Left lobe of liver (tissue), 2 donors: ENCODE measurements at regions not wholly inside any gene's neighbourhood (a gene's known extent, or its start where the extent isn't known, plus 50 kb on each side); places are given as distances from the start of the nearest gene placed in this dataset.
"Not testable (repeated sequence)": the region's sequence is repeated elsewhere in the genome, so short reads cannot be mapped to it uniquely, and the experiment has no call there.

Experiments
- ATAC-seq: fragments of 200-7000 bp; cut with Tn5 transposase; one replicate; pipeline ENCODE4 v1.9.1; 2020; ENCODE audit warnings: mild to moderate bottlenecking, moderate library complexity
- DNase-seq: peaks from one replicate; pipeline ENCODE4 v3.0.0-alpha.2; 2020; ENCODE audit warnings: low spot score
- donor health status: DM: no; HTN: no; CAD: no; lungs with moderate emphysema.
- donor health status: DM: no; HTN: yes; CAD: no.

- peak; percentile 52 for DNase-seq
- no peak for ATAC-seq
Observed at GRCh38 chr1:234962340-234962989, 166.2 kb downstream of the TOMM20 start.

GRCh38 chr1:234961456-234962339, 166.9 kb downstream of the TOMM20 start:
- peak; percentile 8 for ATAC-seq
- peak; percentile 70 for DNase-seq

DNA sequence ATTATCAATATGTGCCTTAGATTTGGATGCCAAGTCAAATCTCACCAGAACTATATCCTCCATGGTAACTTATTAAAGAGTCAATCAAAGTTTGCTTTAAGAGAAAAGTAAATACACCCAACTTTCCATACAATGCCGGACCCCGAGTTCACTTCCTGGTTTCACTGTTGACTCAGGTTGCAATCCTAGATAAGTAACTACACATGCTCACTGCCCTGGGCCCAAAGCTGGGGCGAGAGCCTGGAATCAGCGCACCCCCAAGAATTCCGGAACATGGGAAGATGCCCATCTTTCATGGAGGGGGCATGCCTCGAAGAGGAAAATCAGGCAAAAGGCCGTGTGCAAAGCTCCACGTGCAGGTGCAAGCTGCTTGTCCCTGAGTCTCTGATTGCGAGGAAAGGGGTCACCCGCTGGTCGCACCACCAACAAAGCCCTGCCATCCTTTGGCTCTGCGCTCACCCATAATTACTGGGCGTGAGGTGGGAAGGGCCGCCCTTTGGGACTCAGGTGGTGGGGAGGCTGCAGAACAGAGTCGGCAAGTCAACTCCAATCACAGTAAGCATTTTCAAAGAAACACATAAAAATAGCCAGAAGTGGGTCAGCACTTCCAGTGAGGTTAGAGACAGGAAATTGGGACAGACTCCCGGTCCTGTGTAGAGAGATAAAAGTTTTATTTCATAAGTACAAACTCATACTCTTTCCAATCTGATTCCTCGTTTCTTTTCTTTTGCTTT, 167.7 kb downstream of the TOMM20 start:
- DNase-seq: peak; percentile 85
- ATAC-seq: peak; percentile 37

GRCh38 chr1:234958706-234959657, 169.7 kb downstream of the TOMM20 start:
- no peak for ATAC-seq
- DNase-seq: peak; percentile 47

DNA sequence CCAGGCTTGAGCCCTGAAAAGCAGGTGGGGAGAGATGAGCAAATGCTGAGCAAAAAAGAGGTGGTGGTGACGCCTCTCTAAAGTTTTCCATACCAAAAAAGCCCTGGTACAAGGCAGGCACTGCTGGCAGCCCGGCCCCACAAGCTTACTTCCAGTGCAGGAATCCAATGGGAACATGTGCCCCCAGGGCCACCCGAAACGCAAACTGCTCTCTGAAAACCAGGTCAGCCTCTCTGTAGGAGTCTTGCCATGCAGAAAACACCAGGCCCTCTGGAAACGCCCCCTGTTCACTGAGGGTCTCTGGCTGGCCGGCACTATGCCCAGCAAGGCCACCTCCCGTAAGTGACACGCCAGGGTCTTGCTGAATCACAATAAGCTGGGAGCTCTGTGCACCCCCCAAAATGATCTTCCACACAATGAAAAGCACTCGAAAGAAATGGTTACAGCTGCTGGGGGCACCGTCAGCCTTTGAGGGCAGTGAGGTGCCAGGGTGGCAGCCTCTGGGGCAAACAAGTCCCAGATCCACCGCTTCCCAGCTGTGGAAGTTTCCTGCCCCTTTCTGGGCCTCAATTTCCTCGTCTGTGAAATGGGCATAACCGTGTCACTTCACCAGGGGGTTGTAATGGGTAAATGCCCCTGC, 170.5 kb downstream of the TOMM20 start:
- DNase-seq (peak; percentile 77), ATAC-seq (peak; percentile 35)

- DNase-seq (peak; percentile 92), ATAC-seq (peak; percentile 63)
Observed at GRCh38 chr1:234957330-234958065, 171.1 kb downstream of the TOMM20 start.

DNA sequence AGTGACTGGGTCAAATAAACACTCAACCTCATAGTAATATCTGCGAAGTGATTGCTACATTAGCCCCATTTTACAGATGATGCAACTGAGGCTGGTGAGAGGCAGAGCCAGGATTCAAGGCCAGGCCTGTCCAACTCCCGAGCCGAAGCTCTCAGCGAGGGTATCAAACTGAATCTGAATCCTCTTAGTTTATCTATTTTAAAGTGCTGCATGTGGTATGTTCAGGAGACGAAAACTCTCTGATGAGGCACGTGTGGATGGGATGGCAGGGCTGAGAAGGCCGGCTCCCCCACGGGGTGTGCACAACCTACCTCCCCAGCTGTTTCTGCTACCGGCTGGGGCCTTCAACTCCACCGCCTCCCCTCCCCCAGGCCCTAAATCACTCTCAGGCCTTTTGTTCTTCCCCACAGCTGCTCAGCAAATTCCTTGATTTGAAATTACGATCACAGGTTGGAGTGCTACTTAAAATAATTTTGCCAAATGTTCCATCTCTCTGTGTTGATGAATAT, 171.8 kb downstream of the TOMM20 start:
- ATAC-seq (no peak), DNase-seq (peak; percentile 52)

DNA sequence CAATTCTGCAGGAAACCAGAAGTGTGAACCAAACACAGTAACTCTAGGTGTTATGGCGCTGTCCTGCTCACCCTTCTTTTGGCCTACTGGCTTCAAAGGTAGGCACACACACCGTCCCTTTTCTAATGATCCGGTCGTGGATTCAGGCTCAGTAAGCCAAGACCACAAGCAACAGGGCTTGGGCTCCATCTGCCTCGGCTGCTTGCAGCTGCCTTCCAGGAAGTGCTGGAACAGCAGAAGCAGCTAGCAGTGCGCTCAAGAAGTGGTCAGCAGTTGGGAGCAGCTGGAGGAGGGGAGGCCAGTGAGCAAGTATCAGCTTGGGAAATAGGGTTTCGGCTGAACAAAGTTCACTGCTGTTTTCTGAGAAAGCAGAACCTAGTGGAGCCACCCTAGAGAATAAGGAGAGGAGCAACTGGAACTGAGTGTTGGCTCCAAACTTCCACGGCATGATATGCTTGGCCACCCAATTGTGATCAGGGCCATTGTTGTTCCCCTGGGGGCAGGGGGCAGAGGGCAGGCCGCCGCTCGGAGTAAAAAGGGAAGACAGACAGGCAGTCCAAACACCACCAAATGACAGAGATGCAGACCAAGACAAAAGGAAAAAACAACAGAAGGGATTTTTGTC, 173.4 kb downstream of the TOMM20 start:
- ATAC-seq (peak; percentile 61), DNase-seq (no peak)

DNA sequence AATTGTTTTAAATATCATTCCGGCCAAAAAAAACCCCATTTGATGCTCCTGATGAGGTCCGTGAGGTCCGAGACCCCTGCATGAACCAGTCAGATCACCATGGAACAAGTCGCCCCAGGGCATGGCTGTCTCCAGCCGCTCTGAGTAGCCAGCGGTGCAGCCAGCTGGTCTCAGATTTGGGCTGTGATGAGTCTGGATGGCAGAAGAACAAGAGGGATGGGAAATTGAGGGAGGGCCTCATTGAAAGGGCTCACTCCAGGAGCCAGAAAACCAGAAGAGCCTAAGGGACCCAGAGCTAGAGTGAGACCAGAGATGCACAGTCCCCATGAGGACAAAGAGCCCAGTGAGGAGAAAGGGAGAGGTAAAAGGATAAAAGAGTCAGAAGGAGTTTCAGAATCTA, 174.0 kb downstream of the TOMM20 start:
- DNase-seq (no peak), ATAC-seq (no peak)

DNA sequence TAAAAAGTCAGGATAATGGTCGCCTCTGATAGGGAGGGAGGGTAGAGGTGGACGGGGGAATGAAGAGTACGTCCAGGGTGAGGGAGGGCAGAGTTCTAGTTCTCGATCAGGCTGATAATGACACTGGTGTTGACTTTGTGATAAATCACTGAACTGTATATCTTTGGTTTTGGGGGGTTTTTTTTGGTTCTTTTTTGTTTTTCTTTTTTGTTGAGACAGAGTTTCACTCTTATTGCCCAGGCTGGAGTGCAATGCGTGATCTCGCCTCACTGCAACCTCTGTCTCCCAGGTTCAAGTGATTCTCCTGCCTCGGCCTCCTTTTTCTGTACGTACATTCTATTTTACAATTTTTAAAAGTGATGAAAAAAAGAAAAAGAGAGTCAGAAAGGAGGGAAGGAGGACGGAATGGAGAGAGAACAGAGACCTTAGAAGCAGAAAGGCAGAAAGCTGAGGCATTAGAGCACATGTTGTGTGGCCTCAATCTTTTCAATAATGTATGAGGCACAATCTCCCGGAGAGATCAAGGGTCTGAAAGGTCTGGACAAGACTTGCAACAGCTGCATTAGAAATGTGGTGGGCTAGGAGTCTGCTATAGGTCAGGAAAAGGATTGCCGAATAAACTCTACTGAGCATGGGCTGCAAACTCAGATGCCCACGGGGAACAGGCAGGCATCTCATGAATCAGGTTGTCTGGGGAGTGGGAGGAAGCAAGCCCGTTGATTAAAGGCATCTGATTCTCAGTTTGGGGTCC, 174.8 kb downstream of the TOMM20 start:
- DNase-seq (peak; percentile 32), ATAC-seq (no peak)

GRCh38 chr1:234950598-234950997, 178.0 kb downstream of the TOMM20 start:
- DNase-seq (no peak), ATAC-seq (no peak)

- DNase-seq, ATAC-seq: not testable (repeated sequence)
Observed at GRCh38 chr1:234949528-234949927, 179.1 kb downstream of the TOMM20 start.

GRCh38 chr1:234944439-234945344, 183.9 kb downstream of the TOMM20 start:
- no peak for DNase-seq
- ATAC-seq: no peak

DNA sequence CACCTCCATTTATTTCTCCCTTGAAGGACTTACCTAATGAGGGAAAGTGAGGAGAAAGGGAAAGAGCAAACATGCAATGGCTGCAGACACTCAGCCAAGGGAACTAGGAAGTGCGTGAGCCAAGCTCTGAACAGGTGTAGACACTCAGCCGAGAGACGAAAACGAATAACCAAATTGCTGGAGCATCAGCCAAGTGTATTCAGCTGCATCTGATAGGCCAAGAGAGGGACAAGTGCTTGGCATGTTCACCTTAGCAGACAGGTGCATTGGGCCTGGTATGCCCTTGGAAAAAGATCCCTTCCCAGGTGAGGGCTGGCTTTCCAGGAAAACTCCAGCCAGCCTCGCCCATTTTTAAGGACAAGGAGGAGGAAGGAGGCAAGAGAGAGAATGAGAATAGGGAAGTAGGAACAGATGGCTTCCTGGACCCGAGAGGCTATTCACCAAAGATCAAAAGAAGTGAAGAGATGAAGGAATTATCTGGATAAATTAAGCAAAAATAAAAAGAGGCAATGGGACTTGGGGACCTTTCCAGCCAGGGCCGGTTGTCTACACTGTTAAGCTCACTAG, 184.7 kb downstream of the TOMM20 start:
- DNase-seq (peak; percentile 31), ATAC-seq (no peak)

DNA sequence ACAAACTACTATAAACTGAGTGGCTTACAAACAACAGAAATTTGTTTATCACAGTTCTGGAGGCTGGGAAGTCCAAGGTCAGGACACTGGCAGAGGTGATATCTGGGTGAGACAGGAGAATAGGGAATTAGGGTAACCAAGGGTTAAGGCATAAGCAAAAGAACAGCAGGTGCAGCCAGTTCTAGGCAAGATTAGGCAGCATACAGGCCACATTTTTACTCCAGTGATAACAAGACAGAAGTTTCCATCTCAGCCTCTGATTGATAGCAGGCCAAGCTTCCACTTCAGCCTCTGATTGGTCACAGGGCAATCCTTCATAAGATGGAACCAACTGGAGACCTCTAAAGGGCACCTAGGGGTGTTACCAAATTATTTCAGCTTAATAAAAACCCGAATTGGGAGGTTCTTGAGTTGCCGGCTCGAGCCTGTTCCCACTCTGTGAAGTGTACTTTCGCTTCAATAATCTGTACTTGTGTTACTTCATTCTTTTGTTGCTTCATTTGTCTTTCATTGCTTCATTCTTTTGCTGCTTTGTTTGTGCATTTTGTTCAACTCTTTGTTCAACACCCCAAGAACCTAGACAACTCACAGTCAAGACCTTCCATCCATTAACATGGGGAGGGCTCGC, 185.6 kb downstream of the TOMM20 start:
- ATAC-seq: no peak
- DNase-seq: no peak

DNA sequence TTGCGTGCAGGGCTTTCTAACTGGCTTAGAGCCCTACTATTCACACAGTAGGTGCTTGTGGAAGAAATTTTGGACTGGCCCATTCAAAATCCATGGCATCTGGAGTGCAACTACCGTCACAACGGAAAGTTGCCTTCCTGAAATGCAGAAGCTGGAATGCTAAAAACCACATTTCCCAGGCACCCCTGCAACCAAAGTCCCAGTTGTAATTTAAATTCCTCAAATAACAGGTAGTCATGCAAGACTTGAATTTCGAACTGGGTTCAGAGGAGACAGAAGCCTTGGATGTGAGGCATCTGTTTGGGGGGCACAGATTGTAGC, 186.7 kb downstream of the TOMM20 start:
- DNase-seq: no peak

More for the DNA sequence above, 186.7 kb downstream of the TOMM20 start:
- ATAC-seq: no peak
